ENCODE measurements at regions not wholly inside any gene's neighbourhood (a gene's known extent, or its start where the extent isn't known, plus 50 kb on each side); places are given as distances from the start of the nearest gene placed in this dataset.
"Not testable (repeated sequence)": the region's sequence is repeated elsewhere in the genome, so short reads cannot be mapped to it uniquely, and the experiment has no call there.

GRCh38 chr10:130938051-130938450 is 373.5 kb downstream of the TCERG1L start:
- no peak overlapping the region for H3K4me3 ChIP-seq (ENCODE audit: low read depth, low read length)
- no peak overlapping the region for H3K27ac ChIP-seq (ENCODE audit: low read depth, low read length)
- H3K9ac ChIP-seq (ENCODE audit: low read depth, low read length): no peak overlapping the region
- no peaks in the 10 kb centered on the region for H3K36me3 ChIP-seq (ENCODE audit: control insufficient read depth, insufficient read depth, low read length)
- H3K9me3 ChIP-seq (ENCODE audit: control insufficient read depth, insufficient read depth, low read length): no peaks in the 10 kb centered on the region
- H3K4me1 ChIP-seq (ENCODE audit: control insufficient read depth, insufficient read depth, low read length): peaks cover 28% of the 10 kb centered on the region
- no peaks in the 10 kb centered on the region for H3K27me3 ChIP-seq (ENCODE audit: control insufficient read depth, insufficient read depth, low read length)

DNA sequence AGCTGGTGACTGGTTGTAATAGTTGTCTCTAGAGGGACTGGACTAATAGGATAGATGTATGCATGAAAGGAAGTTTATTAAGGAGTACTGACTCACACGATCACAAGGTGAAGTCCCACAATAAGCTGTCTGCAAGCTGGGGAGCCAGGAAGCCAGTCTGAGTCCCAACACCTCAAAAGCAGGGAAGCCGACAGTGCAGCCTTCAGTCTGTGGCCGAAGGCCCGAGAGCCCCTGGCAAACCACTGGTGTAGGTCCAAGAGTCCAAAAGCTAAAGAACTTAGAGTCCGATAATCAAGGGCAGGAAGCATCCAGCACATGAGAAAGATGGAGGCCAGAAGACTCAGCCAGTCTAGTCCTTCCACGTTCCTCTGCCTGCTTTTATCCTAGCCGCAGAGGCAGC is 372.6 kb downstream of the TCERG1L start:
- not testable (repeated sequence) for H3K9me3 ChIP-seq (ENCODE audit: control insufficient read depth, insufficient read depth, low read length); H3K9ac ChIP-seq (ENCODE audit: low read depth, low read length); H3K27me3 ChIP-seq (ENCODE audit: control insufficient read depth, insufficient read depth, low read length); H3K36me3 ChIP-seq (ENCODE audit: control insufficient read depth, insufficient read depth, low read length); H3K27ac ChIP-seq (ENCODE audit: low read depth, low read length); H3K4me3 ChIP-seq (ENCODE audit: low read depth, low read length)
- H3K4me1 ChIP-seq (ENCODE audit: control insufficient read depth, insufficient read depth, low read length): peaks cover 26% of the 10 kb centered on the region

- Histone ChIP-seq H3K27me3 (ENCODE audit: control insufficient read depth, insufficient read depth, low read length) (no peaks in the 10 kb centered on the region), H3K4me3 (ENCODE audit: low read depth, low read length) (no peak overlapping the region), H3K27ac (ENCODE audit: low read depth, low read length) (no peak overlapping the region), H3K9me3 (ENCODE audit: control insufficient read depth, insufficient read depth, low read length) (no peaks in the 10 kb centered on the region), H3K9ac (ENCODE audit: low read depth, low read length) (no peak overlapping the region), H3K4me1 (ENCODE audit: control insufficient read depth, insufficient read depth, low read length) (no peaks in the 10 kb centered on the region), H3K36me3 (ENCODE audit: control insufficient read depth, insufficient read depth, low read length) (no peaks in the 10 kb centered on the region)
These were observed 369.6 kb downstream of the TCERG1L start for GRCh38 chr10:130941886-130942285.

DNA sequence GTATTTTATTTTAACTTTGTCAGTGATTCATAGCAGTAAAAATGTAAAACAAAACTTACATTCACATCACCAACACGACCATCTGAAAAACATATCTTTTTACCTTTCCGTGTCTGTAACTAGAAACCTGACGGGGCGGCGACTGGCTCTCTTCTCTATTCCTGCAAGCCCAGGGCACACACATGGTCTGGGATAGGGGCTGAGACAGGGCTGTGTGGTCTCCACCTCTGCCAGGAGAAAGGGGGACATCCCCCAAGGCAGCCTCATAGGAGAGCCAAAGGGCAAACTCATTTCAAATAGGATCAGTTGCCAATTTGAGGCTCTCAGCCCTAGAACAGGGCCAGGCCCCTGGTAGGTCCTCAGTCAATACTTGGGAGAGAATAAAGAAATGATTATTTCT is 359.4 kb downstream of the TCERG1L start:
- H3K9ac ChIP-seq (ENCODE audit: low read depth, low read length): no peak overlapping the region
- H3K36me3 ChIP-seq (ENCODE audit: control insufficient read depth, insufficient read depth, low read length): no peaks in the 10 kb centered on the region
- H3K27ac ChIP-seq (ENCODE audit: low read depth, low read length): no peak overlapping the region
- H3K9me3 ChIP-seq (ENCODE audit: control insufficient read depth, insufficient read depth, low read length): no peaks in the 10 kb centered on the region
- peaks cover 7% of the 10 kb centered on the region for H3K4me1 ChIP-seq (ENCODE audit: control insufficient read depth, insufficient read depth, low read length)
- H3K4me3 ChIP-seq (ENCODE audit: low read depth, low read length): no peak overlapping the region
- no peaks in the 10 kb centered on the region for H3K27me3 ChIP-seq (ENCODE audit: control insufficient read depth, insufficient read depth, low read length)

GRCh38 chr10:130954326-130954905 is 357.1 kb downstream of the TCERG1L start:
- Histone ChIP-seq H3K4me3 (ENCODE audit: low read depth, low read length) (no peak overlapping the region), H3K36me3 (ENCODE audit: control insufficient read depth, insufficient read depth, low read length) (no peaks in the 10 kb centered on the region), H3K4me1 (ENCODE audit: control insufficient read depth, insufficient read depth, low read length) (peaks cover 7% of the 10 kb centered on the region), H3K9me3 (ENCODE audit: control insufficient read depth, insufficient read depth, low read length) (no peaks in the 10 kb centered on the region), H3K27ac (ENCODE audit: low read depth, low read length) (no peak overlapping the region), H3K27me3 (ENCODE audit: control insufficient read depth, insufficient read depth, low read length) (no peaks in the 10 kb centered on the region), H3K9ac (ENCODE audit: low read depth, low read length) (no peak overlapping the region)

DNA sequence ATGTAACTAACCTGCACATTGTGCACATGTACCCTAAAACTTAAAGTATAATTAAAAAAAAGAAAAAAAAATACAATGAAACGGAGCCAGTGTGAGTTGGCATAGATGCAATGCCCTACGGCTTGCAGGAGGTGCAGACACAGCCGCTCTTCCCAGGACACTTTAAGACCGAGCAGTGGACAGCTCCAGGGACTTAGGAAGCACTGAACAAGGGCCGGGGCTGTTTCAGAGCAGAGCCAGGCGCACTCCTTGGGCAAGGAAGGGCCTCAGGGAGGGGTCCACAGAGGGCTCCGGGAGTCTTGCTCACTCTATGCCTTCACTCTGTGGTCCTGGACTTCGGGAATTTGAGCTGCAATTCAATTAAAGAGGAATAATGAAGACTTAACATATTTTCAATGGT is 355.3 kb downstream of the TCERG1L start:
- Histone ChIP-seq H3K27ac (ENCODE audit: low read depth, low read length) (no peak overlapping the region), H3K4me3 (ENCODE audit: low read depth, low read length) (no peak overlapping the region), H3K27me3 (ENCODE audit: control insufficient read depth, insufficient read depth, low read length) (no peaks in the 10 kb centered on the region), H3K9me3 (ENCODE audit: control insufficient read depth, insufficient read depth, low read length) (no peaks in the 10 kb centered on the region), H3K4me1 (ENCODE audit: control insufficient read depth, insufficient read depth, low read length) (peaks cover 7% of the 10 kb centered on the region), H3K9ac (ENCODE audit: low read depth, low read length) (no peak overlapping the region), H3K36me3 (ENCODE audit: control insufficient read depth, insufficient read depth, low read length) (no peaks in the 10 kb centered on the region)

DNA sequence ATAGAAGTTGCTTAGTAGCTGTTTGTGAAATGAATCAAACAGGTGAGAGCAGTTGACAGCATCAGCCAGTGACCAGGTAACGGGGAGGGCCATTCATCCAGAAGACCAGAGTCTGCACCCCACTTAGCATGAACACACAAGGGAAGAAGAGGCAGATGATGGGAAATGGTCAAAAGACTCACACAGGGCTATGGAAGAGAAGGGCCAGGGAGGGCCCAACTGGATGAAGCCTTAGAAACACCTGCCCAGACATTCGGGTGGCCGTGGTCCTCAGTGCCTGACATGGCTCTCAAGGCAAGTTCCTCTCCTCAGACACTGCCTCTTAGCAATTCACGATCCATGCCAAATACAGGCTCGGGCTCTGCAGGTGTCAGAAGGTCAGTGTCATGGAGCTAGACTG is 354.1 kb downstream of the TCERG1L start:
- no peaks in the 10 kb centered on the region for H3K27me3 ChIP-seq (ENCODE audit: control insufficient read depth, insufficient read depth, low read length)
- H3K36me3 ChIP-seq (ENCODE audit: control insufficient read depth, insufficient read depth, low read length): no peaks in the 10 kb centered on the region
- H3K27ac ChIP-seq (ENCODE audit: low read depth, low read length): no peak overlapping the region
- H3K4me3 ChIP-seq (ENCODE audit: low read depth, low read length): no peak overlapping the region
- no peaks in the 10 kb centered on the region for H3K9me3 ChIP-seq (ENCODE audit: control insufficient read depth, insufficient read depth, low read length)
- no peak overlapping the region for H3K9ac ChIP-seq (ENCODE audit: low read depth, low read length)
- H3K4me1 ChIP-seq (ENCODE audit: control insufficient read depth, insufficient read depth, low read length): peaks cover 7% of the 10 kb centered on the region

- Histone ChIP-seq H3K36me3 (ENCODE audit: control insufficient read depth, insufficient read depth, low read length) (no peaks in the 10 kb centered on the region), H3K9ac (ENCODE audit: low read depth, low read length) (no peak overlapping the region), H3K4me1 (ENCODE audit: control insufficient read depth, insufficient read depth, low read length) (peaks cover 7% of the 10 kb centered on the region), H3K9me3 (ENCODE audit: control insufficient read depth, insufficient read depth, low read length) (no peaks in the 10 kb centered on the region), H3K27me3 (ENCODE audit: control insufficient read depth, insufficient read depth, low read length) (no peaks in the 10 kb centered on the region), H3K4me3 (ENCODE audit: low read depth, low read length) (no peak overlapping the region), H3K27ac (ENCODE audit: low read depth, low read length) (no peak overlapping the region)
These were observed 353.5 kb downstream of the TCERG1L start for GRCh38 chr10:130958003-130958402.

GRCh38 chr10:130958981-130959751 is 352.4 kb downstream of the TCERG1L start:
- no peaks in the 10 kb centered on the region for H3K36me3 ChIP-seq (ENCODE audit: control insufficient read depth, insufficient read depth, low read length)
- no peak overlapping the region for H3K9ac ChIP-seq (ENCODE audit: low read depth, low read length)
- H3K9me3 ChIP-seq (ENCODE audit: control insufficient read depth, insufficient read depth, low read length): no peaks in the 10 kb centered on the region
- no peak overlapping the region for H3K4me3 ChIP-seq (ENCODE audit: low read depth, low read length)
- no peaks in the 10 kb centered on the region for H3K27me3 ChIP-seq (ENCODE audit: control insufficient read depth, insufficient read depth, low read length)
- peaks cover 7% of the 10 kb centered on the region for H3K4me1 ChIP-seq (ENCODE audit: control insufficient read depth, insufficient read depth, low read length)
- H3K27ac ChIP-seq (ENCODE audit: low read depth, low read length): no peak overlapping the region

DNA sequence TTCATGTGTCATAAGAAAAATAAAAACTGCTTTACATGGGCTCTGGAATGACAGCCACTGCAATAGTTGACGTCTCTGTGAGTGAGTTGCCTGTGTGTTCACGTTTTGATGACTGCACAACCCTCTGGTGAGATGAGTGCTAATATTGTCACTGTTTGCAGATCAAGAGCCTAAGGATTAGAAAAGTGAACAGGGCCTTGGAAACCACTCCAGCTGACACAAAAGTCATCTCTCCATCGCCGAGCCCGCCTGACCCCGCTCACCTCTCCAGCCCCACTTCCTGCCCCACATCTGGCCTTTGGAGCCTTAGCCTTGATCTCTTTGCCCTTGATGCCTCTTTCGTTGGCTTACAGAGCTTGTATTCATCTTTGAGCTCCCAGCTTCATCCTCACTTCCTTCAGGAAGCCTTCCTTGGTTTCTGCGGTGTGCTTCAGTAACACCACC is 351.7 kb downstream of the TCERG1L start:
- Histone ChIP-seq H3K4me3 (ENCODE audit: low read depth, low read length) (no peak overlapping the region), H3K36me3 (ENCODE audit: control insufficient read depth, insufficient read depth, low read length) (no peaks in the 10 kb centered on the region), H3K27me3 (ENCODE audit: control insufficient read depth, insufficient read depth, low read length) (no peaks in the 10 kb centered on the region), H3K9ac (ENCODE audit: low read depth, low read length) (no peak overlapping the region), H3K4me1 (ENCODE audit: control insufficient read depth, insufficient read depth, low read length) (peaks cover 7% of the 10 kb centered on the region), H3K9me3 (ENCODE audit: control insufficient read depth, insufficient read depth, low read length) (no peaks in the 10 kb centered on the region), H3K27ac (ENCODE audit: low read depth, low read length) (no peak overlapping the region)

GRCh38 chr10:130960531-130960930 is 351.0 kb downstream of the TCERG1L start:
- peaks cover 7% of the 10 kb centered on the region for H3K4me1 ChIP-seq (ENCODE audit: control insufficient read depth, insufficient read depth, low read length)
- no peaks in the 10 kb centered on the region for H3K36me3 ChIP-seq (ENCODE audit: control insufficient read depth, insufficient read depth, low read length)
- H3K27ac ChIP-seq (ENCODE audit: low read depth, low read length): no peak overlapping the region
- no peaks in the 10 kb centered on the region for H3K27me3 ChIP-seq (ENCODE audit: control insufficient read depth, insufficient read depth, low read length)
- H3K9me3 ChIP-seq (ENCODE audit: control insufficient read depth, insufficient read depth, low read length): no peaks in the 10 kb centered on the region
- no peak overlapping the region for H3K9ac ChIP-seq (ENCODE audit: low read depth, low read length)
- H3K4me3 ChIP-seq (ENCODE audit: low read depth, low read length): no peak overlapping the region

All from HUES48 (cell line).